Astrocyte (in vitro differentiated cells and primary cell): ENCODE measurements at regions not wholly inside any gene's neighbourhood (a gene's known extent, or its start where the extent isn't known, plus 50 kb on each side); places are given as distances from the start of the nearest gene placed in this dataset.

Source experiments
- EZH2 ChIP-seq: IDR thresholded peaks from 2 replicates; pipeline ENCODE4 v1.6.1; 2012; ENCODE audit warnings: mild to moderate bottlenecking, low read length, inconsistent platforms; ENCODE audit not compliant: insufficient read depth
- TF ChIP-seq, protein P1 (sequence below): IDR thresholded peaks from 2 replicates; pipeline ENCODE4 v1.5.1; 2011; ENCODE audit warnings: low read depth, mild to moderate bottlenecking, inconsistent platforms, low read length, moderate library complexity; ENCODE audit not compliant: insufficient read depth

DNA sequence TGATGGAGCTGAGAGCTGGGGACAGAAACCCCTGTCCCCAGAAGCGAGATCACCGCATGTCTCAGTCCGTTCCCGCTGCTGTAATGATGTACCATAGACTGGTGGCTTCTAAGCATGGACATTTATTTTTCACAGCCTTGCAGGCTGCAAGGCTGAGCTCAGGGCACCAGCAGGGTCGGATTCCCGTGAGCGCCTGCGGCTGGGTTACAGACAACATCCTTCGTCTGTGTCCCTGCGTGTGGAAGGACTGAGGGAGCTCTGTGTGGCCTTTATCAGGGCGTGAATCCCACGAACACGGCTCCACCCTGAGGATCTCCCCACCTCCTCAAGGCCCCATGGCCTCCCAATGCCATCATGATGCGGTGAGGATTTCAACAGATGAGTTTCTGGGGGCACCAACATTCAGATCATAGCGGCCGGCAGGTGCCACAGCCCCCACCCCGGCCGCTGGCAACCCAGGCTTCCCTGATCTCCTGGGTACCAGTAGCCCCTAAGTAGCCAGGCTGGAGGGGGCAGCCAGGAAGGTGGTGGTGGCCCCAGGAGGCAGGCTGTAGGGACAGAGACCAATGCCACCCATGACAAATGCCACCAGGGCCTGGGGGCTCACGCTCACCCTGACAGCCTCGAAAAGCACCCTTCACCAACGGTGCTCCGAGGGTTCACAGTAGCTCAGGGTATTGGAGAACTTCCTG is 104.4 kb downstream of the CRYAA start:
- TF ChIP-seq, protein P1, sequence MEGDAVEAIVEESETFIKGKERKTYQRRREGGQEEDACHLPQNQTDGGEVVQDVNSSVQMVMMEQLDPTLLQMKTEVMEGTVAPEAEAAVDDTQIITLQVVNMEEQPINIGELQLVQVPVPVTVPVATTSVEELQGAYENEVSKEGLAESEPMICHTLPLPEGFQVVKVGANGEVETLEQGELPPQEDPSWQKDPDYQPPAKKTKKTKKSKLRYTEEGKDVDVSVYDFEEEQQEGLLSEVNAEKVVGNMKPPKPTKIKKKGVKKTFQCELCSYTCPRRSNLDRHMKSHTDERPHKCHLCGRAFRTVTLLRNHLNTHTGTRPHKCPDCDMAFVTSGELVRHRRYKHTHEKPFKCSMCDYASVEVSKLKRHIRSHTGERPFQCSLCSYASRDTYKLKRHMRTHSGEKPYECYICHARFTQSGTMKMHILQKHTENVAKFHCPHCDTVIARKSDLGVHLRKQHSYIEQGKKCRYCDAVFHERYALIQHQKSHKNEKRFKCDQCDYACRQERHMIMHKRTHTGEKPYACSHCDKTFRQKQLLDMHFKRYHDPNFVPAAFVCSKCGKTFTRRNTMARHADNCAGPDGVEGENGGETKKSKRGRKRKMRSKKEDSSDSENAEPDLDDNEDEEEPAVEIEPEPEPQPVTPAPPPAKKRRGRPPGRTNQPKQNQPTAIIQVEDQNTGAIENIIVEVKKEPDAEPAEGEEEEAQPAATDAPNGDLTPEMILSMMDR: no peak
- TF ChIP-seq EZH2: no peak
